ENCODE measurements at regions not wholly inside any gene's neighbourhood (a gene's known extent, or its start where the extent isn't known, plus 50 kb on each side); places are given as distances from the start of the nearest gene placed in this dataset.

DNA sequence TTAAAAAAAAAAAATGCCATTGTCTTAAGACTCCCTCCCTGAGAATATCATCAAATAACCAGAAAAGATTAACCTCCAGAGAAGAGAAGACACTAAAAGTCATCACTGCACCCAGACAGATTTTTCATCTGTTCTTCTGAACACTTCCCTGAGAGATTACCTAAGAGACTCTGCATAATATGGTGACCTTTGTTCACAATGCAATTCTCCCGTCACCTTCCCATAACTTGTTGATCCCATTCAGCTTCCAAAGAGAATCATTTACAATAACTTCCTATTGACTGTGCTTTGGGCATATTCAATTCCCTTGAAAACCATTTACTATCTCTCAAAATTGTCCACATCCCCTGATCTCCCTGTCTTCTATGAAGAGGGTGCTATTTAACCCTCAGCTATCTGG, 85.1 kb upstream of the SMAD1 start:
- Histone ChIP-seq H3K27ac (no peak overlapping the region), H3K36me3 (replicated peaks) (no peaks in the 10 kb centered on the region), H3K4me3 (ENCODE audit: low read depth, low read length) (no peak overlapping the region), H3K27me3 (replicated peaks) (no peaks in the 10 kb centered on the region)
- TF ChIP-seq, protein P1, sequence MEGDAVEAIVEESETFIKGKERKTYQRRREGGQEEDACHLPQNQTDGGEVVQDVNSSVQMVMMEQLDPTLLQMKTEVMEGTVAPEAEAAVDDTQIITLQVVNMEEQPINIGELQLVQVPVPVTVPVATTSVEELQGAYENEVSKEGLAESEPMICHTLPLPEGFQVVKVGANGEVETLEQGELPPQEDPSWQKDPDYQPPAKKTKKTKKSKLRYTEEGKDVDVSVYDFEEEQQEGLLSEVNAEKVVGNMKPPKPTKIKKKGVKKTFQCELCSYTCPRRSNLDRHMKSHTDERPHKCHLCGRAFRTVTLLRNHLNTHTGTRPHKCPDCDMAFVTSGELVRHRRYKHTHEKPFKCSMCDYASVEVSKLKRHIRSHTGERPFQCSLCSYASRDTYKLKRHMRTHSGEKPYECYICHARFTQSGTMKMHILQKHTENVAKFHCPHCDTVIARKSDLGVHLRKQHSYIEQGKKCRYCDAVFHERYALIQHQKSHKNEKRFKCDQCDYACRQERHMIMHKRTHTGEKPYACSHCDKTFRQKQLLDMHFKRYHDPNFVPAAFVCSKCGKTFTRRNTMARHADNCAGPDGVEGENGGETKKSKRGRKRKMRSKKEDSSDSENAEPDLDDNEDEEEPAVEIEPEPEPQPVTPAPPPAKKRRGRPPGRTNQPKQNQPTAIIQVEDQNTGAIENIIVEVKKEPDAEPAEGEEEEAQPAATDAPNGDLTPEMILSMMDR (IDR thresholded peaks at IDR 0.05; ENCODE audit: low read depth, low read length, missing control alignments), result no peak
- no peak for DNase-seq
- in situ Hi-C loops (cut with HindIII; ENCODE audit: low pct_ligation_motif_present, low sequenced_read_pairs), result no loop called here

DNA sequence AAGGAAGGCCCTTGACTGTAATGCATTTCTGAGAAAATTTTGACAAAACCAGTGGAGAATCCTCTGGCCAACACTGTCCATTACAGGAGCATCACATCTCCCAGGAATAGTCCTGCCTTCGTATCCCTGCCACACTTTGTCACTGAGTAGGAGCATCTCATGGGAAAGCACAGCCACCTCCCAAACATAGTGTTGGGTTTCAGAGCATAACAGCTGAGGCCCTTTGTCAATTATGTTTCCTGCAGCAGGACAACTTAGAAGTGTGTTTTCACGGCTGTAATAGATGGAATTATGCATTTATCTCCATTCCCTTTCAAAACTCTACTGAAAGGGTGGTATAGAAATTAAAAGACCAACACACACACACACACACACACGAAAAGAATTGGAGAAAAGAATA, 91.1 kb upstream of the SMAD1 start:
- Histone ChIP-seq H3K36me3 (replicated peaks) (no peaks in the 10 kb centered on the region), H3K27ac (no peak overlapping the region), H3K4me3 (ENCODE audit: low read depth, low read length) (no peak overlapping the region), H3K27me3 (replicated peaks) (no peaks in the 10 kb centered on the region)
- in situ Hi-C loops (cut with HindIII; ENCODE audit: low pct_ligation_motif_present, low sequenced_read_pairs), result no loop called here
- TF ChIP-seq, protein P1 (IDR thresholded peaks at IDR 0.05; ENCODE audit: low read depth, low read length, missing control alignments), result no peak
- no peak for DNase-seq

DNA sequence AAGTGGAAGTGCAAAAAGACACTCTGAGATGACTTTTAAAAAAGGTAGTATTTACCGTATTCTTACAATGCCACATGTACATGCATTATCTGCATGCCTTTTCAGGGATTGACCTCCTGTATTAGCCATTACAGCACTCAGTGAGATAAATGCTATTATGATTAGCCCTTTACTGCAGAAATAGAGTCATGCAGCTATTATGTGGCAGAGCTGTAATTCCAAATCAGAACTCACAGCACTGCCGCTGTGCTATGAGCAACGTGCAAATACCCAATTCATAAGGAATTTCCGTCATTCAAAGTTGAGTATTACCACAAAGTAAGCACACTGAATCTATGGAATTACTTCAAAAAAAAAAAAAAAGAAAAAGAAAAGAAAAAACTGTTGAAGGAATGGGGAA, 92.1 kb upstream of the SMAD1 start:
- no peak for DNase-seq
- H3K27ac ChIP-seq, result no peak overlapping the region
- no peaks in the 10 kb centered on the region for H3K36me3 ChIP-seq (replicated peaks)
- H3K27me3 ChIP-seq (replicated peaks), result no peaks in the 10 kb centered on the region
- no peak overlapping the region for H3K4me3 ChIP-seq (ENCODE audit: low read depth, low read length)
- in situ Hi-C loops (cut with HindIII; ENCODE audit: low pct_ligation_motif_present, low sequenced_read_pairs), result no loop called here
- TF ChIP-seq, protein P1 (IDR thresholded peaks at IDR 0.05; ENCODE audit: low read depth, low read length, missing control alignments), result no peak

DNA sequence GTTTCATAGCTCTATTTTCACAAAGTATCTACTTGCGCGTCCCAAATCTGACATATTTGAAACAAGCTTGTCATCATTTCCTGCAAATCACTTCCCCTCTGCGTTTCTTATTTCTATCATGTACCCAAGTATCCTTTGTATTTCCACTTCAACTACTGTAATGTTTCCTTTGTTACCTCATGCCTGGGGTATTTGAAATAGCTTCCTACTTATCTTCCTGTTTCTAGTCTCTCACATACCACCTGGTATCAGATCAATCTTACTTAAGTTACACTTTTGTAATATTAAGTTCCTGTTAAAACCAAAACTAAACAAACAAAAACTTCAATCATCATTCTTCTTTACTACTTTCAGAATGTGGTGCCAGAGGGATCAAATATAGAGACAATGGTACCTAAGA, 93.6 kb upstream of the SMAD1 start:
- no peaks in the 10 kb centered on the region for H3K36me3 ChIP-seq (replicated peaks)
- TF ChIP-seq, protein P1 (IDR thresholded peaks at IDR 0.05; ENCODE audit: low read depth, low read length, missing control alignments), result no peak
- H3K27ac ChIP-seq, result no peak overlapping the region
- DNase-seq, result no peak
- H3K4me3 ChIP-seq (ENCODE audit: low read depth, low read length), result no peak overlapping the region
- H3K27me3 ChIP-seq (replicated peaks), result no peaks in the 10 kb centered on the region
- in situ Hi-C loops (cut with HindIII; ENCODE audit: low pct_ligation_motif_present, low sequenced_read_pairs), result no loop called here

DNA sequence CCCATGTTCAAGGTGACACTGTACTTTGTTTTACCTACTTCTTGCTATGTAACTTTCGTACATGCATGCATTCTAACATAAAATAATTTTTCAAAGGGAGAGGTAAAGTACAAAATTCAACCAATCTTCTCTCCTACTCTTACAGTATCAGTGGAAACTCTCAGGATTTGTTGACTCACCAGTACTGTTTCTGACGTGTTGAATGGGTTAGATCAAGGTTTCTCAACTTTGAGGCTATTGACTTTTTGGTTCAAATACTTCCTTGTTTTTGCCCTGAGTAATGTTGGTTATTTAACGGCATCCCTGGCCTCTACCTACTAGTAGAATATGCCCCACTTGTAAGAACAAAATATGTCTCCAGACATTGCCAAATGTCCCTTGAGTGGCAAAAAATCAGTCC, 94.6 kb upstream of the SMAD1 start:
- DNase-seq, result no peak
- in situ Hi-C loops (cut with HindIII; ENCODE audit: low pct_ligation_motif_present, low sequenced_read_pairs), result no loop called here
- TF ChIP-seq, protein P1 (IDR thresholded peaks at IDR 0.05; ENCODE audit: low read depth, low read length, missing control alignments), result no peak
- no peak overlapping the region for H3K4me3 ChIP-seq (ENCODE audit: low read depth, low read length)
- H3K36me3 ChIP-seq (replicated peaks), result no peaks in the 10 kb centered on the region
- no peak overlapping the region for H3K27ac ChIP-seq
- H3K27me3 ChIP-seq (replicated peaks), result no peaks in the 10 kb centered on the region

DNA sequence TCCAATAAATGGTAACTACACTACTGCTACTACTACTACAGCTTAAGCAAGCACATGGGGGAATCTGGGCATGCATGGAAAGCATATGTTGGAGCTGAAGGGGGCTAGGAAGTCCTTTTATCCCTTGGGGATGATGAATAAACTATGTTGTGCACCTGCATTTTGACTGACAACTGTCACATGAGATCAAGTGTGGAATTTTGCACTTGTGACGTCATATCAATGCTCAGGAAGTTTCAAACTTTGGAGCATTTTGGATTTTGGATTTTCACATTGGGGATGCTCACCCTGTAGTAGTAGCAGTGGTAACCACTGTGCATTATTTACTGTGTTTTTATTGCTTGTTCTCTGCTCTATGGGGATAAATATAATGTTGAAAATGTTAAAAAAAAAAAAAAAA, 100.5 kb upstream of the SMAD1 start:
- Histone ChIP-seq H3K4me3 (ENCODE audit: low read depth, low read length) (no peak overlapping the region), H3K36me3 (replicated peaks) (no peaks in the 10 kb centered on the region), H3K27me3 (replicated peaks) (no peaks in the 10 kb centered on the region), H3K27ac (no peak overlapping the region)
- no peak for DNase-seq
- TF ChIP-seq, protein P1 (IDR thresholded peaks at IDR 0.05; ENCODE audit: low read depth, low read length, missing control alignments), result no peak
- in situ Hi-C loops (cut with HindIII; ENCODE audit: low pct_ligation_motif_present, low sequenced_read_pairs), result no loop called here

Measured in brain microvascular endothelial cell (primary cell).